Left colon (tissue), 2 donors: ENCODE measurements at regions not wholly inside any gene's neighbourhood (a gene's known extent, or its start where the extent isn't known, plus 50 kb on each side); places are given as distances from the start of the nearest gene placed in this dataset.
A peak's percentile ranks its signal among the peaks of the same experiment; 100 is the strongest.

Source experiments
- ATAC-seq: fragments of 200-7000 bp; cut with Tn5 transposase; one replicate; pipeline ENCODE4 v1.9.1; 2020; ENCODE audit warnings: mild to moderate bottlenecking, moderate library complexity
- DNase-seq, 2 donors: peaks; one replicate each; pipeline ENCODE4 v3.0.0-alpha.2; 2020
- intact Hi-C, 2 donors: fragments of 100-400 bp; cut with DNase I in 1 of 2; cut with micrococcal nuclease in 1 of 2; formaldehyde crosslinking; loops; one replicate each; pipeline versions ENCODE4 v1.11.2 to v1.14.0; 2022; cut with DNase I, micrococcal nuclease
- donor health status: DM: no; HTN: no; CAD: no.
- donor health status: DM: yes; HTN: yes; CAD: no.

DNA sequence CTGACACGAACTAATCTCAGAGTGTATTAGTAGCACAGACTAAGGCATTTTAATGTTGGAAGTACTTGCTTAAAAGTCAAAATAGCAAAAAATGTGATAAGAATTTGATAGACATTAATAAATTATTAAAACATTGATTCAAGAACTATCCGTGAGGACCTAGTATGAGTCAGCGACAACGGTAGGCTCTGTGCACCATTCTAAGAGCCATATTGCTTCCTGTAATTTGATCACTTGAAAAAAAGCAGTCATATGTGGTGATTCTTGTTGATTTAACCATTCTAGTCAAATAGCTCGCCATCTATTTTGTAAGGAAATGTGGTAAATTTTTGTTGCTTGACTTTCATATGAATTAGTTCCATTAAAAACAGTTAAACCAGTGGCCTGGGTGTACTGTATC, 534.9 kb upstream of the ARRDC4 start:
- ATAC-seq = no peak
- intact Hi-C loops = no loop called here

DNA sequence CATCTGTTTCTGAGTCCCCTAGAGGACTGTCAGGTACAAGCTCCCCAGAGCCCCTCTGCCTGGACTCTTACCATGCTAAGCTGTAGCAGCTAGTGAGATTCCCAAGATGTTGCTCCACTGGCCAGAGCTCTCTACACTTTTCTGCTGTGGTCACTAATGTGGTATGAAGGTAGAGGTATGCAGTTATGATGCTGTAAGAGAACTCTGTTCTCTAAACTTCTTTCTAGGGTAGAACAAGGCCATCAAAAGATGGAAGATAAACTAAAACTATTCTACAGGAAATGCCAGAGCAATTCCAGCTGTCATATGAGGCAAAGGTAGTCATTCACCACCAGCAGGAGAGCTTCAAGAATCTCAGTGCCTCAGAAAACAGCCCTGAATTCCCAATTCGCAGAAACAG, 517.4 kb upstream of the ARRDC4 start:
- intact Hi-C loops = no loop called here
- DNase-seq = no peak
- ATAC-seq = no peak

More for the DNA sequence above, 534.9 kb upstream of the ARRDC4 start:
- DNase-seq = no peak

DNA sequence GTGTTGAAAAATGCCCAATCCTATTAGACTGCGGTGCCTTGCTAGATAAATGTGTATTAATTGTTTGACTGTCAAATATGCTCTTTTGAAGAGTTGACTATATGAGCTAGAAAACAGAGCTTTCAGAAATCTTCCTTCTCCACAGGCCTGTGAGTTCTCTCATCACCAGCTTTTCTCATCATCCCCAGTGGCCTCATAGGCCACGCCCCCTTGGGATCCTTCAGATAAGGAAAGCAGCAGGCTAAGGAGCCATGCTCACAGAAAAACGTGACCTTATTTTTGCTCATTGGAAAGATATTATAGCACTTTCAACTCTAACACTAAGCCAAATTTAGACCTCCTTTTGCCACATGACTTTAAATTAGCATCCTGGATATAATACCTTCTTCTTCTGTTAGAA, 514.4 kb upstream of the ARRDC4 start:
- intact Hi-C loops = no loop called here
- ATAC-seq (no peak), DNase-seq (no peak)

DNA sequence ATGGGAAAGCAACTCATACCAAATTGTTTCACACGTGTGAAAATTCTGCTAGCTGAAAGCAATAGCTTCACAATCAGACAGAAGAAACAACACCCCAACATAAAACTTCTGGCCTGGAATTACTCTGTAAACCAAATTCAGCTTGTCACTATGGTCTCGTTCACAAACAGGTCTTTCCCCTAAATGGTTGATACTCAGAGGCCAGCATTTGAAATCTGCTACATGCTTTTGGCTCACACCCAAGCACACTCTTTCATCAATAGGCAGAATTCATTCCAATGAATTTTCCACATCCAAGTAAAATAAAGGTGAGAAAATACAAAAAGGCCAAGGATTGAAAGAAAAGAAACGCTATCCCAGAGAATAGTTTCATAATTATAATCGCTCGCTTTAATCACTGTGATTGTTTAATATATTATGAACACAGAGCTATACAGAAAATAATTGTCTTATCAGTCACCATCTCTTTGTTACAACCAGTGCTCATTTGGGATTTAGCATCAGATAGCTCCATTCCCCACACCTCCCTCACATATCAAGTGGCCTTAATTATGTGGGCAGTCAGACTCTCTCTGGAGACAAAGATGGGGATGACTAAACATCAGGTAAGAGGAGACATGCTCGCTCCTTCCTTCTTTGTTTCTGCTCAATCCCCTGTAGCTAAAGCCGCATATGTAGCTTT, 503.8 kb upstream of the ARRDC4 start:
- no peak for DNase-seq
- no peak for ATAC-seq
- intact Hi-C loops = no loop called here

DNA sequence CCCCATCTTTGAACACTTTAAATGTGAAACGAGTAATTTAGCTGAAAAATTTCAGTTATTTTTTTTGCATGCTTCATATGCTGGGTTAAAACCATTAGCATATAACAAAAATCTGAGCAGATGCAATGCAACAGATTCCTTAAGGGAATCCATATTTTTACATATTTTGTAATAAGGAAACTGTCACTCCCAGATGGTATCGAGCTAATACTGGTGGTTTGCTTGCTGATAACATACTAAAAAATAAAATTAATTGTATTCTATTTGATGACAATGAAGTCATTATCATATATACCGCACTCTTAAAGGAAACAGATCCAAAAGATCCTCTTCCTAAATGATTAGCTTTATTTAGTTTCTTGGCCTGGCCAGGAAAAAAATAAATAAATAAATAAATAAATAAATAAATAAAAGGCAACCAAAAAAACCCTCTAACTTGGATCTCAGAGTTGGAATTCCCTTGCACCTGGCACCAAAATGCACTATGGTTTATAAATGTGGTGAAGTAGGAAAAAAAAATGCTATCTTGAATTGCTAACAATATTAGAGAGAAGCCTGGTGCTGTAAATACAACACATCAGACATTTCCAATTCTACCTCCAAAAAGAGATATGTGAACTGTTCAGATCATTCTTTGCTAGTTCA, 503.2 kb upstream of the ARRDC4 start:
- intact Hi-C loops = no loop called here
- no peak for ATAC-seq

DNA sequence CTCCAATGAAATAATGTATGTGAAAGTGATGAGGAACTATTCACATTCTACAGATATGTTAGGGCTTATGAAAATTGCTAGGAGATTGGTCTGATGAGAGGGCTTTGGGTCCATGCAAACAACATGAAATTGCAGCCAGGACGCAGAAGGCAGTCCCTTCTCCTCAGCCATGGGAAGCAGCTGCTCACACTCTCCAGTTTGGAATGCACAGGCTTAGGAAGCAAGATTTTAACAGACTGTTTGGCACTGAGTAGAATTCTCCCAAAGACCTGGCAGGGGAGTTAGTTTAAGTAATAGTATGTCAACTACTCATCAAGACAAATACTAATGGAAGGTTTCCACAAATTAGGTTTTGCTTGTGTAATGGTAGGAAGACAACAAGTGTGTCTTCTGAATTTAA, 500.7 kb upstream of the ARRDC4 start:
- intact Hi-C loops = no loop called here
- no peak for DNase-seq
- ATAC-seq = no peak

More for the DNA sequence above, 503.2 kb upstream of the ARRDC4 start:
- no peak for DNase-seq

DNA sequence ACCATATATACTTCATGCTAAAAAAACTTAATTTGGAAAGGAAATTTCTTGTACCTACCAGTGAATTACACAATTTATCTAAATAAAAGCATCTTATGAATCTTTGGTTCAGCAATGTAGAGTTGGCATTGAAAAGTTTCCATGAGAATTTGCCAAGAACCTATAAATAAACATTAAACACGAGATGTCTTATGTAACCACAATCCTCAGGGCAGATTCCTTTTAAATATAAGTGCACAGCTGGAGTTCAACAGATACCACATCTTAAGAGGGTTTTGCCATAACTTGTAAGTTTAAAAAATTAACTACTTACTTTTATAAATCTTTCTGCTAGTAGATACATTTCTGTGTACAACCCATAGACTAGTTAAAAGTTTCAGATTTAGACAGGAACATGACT, 499.3 kb upstream of the ARRDC4 start:
- no peak for DNase-seq
- intact Hi-C loops = no loop called here
- no peak for ATAC-seq

DNA sequence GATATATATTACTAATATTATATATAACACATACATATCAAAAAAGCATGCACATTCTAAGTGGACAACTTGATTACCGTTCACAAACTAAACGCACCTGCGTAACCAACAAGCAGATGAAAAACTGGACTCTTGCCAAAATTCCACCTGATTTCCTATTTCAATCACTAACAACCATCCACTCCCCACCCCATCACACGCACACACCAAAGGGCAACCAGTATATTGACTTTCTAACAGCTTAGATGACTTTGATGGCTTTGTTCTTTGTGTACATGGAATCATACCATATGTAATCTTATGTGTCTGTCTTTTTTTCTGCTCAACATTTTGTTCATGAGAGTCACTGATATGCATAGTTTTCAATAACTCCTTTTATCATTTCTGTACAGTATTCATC, 496.8 kb upstream of the ARRDC4 start:
- intact Hi-C loops = no loop called here
- ATAC-seq (no peak), DNase-seq (no peak)

DNA sequence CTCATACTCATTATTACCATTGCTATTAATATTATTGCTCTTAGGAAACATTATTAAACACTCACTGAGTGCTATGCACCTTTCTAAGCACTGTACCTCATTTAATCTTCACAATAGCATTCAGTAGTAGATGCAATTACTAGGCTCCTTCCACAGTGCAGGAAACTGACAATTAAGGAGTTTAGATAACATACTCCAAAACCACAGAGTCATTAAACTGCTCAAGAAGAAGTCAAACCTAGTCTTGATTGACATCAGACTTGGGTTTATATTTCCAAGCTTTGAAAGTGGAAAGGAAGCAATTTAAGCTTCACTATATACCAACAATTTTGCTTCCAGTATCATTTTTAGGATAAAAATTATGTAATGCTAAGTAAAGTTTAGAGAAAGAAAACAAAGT, 490.1 kb upstream of the ARRDC4 start:
- ATAC-seq = no peak
- intact Hi-C loops = no loop called here
- DNase-seq = no peak

DNA sequence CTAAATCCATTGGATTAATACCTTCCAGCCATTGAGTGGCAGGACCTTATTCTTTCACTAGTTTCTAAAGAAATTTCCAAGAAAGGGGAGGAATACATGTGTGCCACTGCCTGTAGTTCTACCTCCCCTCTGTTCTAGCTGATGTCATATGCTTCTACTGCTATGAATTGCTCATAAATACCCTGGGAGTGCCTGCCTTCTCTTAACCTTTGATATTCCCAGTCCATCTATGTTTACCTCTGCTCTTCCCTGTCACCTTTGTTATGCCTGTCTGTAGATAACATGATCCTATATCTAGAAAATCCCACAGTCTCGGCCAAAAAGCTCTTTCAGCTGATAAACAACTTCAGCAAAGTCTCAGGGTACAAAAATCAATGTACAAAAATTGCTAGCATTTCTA, 486.9 kb upstream of the ARRDC4 start:
- DNase-seq = no peak
- ATAC-seq = peak; percentile 76
- intact Hi-C loops = no loop called here

DNA sequence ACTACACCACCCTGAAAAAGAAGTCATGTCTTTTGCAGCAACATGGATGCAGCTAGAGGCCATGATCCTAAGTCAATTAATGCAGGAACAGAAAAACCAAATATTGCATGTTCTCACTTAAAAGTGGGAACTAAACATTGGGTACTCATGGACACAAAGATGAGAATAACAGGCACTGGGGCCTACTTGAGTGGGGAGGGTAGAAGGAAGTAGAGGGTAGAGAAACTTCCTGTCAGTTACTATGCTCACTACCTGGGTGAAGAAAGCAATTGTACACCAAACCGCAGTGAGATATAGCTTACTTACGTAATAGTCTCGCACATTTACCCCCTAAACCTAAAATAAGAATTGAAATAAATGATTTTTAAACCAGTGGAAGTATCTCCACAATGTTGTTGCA, 480.5 kb upstream of the ARRDC4 start:
- ATAC-seq = no peak
- no peak for DNase-seq
- intact Hi-C loops = no loop called here

DNA sequence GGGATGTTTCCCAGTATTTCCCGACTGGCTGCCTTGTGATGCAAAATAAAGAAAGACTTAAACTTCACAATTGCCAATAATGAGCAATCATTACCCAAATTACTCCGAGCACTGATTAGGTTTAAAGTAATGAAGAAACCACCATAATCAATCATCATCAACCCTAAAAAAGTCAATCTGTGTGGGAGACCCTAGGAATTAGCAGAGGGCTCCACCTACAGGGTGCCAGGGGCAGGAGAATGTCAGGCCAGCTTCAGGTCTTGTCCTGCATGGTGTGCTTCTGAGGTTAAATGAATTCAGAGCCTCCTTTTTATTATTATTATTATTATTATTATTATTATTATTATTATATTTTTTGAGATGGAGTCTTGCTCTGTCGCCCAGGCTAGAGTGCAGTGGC, 478.0 kb upstream of the ARRDC4 start:
- intact Hi-C loops = no loop called here

DNA sequence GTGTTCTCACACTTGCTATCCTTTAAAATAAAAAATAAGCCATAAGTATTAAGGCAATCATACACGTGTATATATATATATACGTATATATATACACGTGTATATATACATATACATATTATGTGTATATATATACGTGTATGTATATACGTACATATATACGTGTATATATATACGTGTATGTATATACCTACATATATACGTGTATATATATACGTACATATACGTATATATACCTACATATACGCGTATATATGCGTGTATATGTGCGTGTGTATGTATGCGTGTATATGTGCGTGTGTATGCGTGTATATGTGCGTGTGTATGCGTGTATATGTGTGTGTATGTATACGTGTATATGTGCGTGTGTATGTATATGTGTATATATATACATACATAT, 477.3 kb upstream of the ARRDC4 start:
- no peak for ATAC-seq
- no peak for DNase-seq
- intact Hi-C loops = no loop called here

More for the DNA sequence above, 478.0 kb upstream of the ARRDC4 start:
- DNase-seq = no peak
- no peak for ATAC-seq

DNA sequence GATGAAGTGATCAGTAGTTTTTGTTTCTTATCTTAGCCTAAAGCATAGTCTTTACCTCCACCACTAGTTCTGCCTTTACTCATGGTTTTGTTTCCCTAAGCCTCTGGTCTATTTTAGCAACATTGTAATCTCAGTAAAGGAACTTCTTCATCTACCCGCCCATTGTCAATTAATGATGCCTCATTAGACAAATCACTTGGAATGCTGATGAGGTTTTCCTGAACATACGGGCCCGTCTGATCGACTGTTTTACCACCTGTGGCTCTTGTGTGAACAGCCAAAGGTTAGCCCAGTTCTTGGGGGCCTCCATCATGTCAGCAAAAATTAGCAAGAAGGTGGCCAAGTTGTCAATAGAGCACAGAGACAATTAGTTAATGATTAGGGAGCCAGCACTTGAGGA, 470.1 kb upstream of the ARRDC4 start:
- intact Hi-C loops = no loop called here
- no peak for ATAC-seq
- no peak for DNase-seq

DNA sequence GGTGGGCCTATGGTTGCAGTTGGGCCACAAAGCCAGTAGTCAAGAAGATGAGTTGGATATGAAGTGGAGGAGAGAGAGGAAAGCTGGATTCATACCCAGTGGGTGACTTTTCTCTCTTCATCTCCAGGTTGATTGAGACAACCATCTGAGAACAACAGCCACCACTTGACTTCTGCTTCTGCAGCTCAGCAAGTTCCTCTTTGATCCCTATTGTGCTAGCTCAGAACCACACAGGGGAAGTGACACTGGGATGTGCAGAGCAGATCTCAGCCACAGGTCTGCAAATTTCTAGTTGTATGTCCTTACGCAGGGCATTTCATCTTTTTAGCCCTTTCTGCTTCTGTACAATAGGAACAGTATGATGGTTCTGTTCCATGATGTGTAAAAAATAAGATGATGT, 459.2 kb upstream of the ARRDC4 start:
- ATAC-seq (no peak), DNase-seq (peak in 1 of 2 donors; percentile 29)
- intact Hi-C loops = no loop called here

DNA sequence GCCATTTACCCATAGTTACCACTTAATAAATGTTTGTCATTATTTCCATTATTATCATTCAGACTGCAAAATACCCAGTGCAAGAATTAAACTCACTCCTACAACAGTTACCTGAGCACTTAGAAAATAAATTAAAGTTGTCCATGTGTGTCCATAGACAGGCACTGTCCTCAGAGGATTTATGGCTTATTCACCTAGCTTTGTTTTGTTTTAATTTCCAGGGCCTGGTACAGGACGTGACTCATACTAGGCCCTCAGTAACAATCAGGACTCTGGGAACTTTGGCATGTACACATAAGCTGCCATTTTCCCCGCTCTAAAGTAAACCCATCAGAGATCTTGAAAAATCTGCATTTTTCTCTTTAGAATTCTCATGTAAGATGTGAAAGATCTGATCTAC, 458.5 kb upstream of the ARRDC4 start:
- ATAC-seq (no peak), DNase-seq (no peak)
- intact Hi-C loops = no loop called here

DNA sequence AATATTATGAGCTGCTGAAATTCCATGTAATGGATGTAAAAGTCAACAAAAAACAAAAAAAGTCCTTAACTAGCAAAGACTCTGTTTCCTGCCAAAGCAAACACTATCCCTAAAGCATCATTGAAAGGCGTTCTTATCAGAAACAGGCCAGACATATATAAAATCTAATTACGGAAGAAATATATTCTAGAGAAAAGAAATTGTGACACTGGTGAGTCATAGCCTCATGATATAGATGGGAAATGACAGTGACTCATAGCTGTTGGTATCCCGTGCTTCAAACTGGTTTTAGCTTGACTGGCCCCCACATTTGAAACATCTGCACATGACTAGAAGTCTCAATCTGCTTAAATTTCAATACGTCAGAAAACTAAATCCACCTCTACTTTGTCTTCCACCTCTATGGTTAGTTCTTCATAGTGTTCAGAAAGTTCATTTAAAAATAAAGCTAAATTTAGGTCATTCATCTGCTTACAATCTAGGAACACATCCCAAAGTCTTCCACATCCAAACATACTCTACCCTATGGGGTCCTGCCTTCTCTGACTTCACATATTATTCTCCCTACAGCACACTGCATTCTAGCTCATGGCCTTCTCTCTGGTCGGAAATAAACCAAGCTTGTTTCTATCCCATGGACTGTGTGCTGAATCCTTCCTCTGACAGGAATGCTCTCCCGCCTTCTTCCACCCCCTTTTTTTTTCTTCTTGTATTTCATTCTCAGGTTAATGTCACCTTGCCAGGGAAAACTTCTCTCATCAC, 456.3 kb upstream of the ARRDC4 start:
- intact Hi-C loops = no loop called here
- ATAC-seq = peak; percentile 66
- DNase-seq = no peak

DNA sequence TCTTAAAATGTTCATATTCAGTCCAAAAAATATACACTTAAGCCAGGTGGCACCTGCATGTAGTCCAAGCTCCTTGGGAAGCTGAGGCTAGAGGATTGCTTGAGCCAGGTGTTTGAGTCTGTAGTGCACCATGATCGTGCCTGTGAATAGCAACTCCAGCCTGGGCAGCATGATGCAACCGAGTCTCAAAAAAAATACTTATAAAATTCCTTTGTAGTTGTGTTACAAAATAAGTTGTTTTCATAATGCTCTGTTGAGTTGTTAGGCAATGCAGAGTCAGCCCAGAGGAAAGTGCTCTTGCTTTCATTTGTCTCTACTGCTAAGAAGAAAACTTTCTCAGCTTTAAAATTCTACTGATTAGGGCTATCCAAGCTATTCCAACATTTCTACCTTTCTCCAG, 442.8 kb upstream of the ARRDC4 start:
- DNase-seq = no peak
- ATAC-seq = no peak
- intact Hi-C loops = no loop called here

DNA sequence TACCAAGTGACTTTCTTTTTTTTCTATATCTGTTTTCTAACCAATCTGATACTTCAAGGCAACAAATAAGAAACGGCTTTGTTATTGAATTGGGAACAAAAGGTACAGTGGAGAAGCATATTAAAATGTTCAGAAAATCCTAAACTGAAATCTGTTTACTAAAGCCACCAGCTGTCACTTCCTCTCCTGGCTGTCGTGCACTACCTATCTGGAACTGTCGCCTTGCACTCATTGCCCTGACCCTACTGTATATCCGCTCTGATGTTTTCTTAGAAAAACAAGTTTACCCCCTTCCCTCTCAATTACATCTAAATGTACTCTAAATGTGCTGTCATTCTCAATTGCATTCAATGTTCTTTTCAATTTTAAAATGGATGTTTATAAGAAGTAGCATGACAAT, 439.8 kb upstream of the ARRDC4 start:
- intact Hi-C loops = no loop called here

More for the DNA sequence above, 439.8 kb upstream of the ARRDC4 start:
- ATAC-seq = no peak
- DNase-seq = no peak
